NT2/D1 (cell line): ENCODE measurements at regions not wholly inside any gene's neighbourhood (a gene's known extent, or its start where the extent isn't known, plus 50 kb on each side); places are given as distances from the start of the nearest gene placed in this dataset.

ENCODE experiments used
- YY1 ChIP-seq: IDR thresholded peaks from 2 replicates; pipeline ENCODE4 v1.6.1; 2011; ENCODE audit not compliant: insufficient read length, insufficient read depth
- ZNF274 ChIP-seq: IDR thresholded peaks from 2 replicates; pipeline ENCODE4 v1.6.1; 2011; ENCODE audit warnings: mild to moderate bottlenecking, low read depth, low read length

DNA sequence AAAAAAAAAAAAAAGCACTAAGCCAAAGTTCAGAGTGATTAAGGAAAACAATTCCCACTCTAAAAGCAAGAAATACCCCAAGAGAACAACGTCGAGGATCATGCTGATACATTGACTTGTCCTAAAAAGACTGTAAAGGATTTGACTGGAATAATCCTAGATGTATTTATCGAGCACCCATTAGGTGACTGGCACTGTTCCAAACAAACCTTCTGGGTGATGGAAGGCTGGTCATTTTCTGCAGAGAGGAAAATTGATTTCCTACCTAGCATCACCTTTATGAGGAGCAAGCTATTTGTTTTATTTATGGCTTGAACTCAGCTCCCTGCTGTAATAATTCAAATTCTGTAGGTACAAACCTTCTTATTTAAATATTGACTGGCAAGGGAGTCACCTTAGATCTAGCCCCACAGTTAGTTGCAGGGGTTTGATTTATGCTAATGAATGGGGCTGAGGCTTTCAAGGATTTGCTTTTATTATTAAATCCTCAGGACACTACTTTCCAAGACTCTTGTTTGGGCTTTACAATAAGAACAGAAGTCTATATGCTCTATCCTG is 471.0 kb downstream of the OLFM4 start:
- TF ChIP-seq YY1 (no peak), ZNF274 (no peak)
